Activated CD4-positive, alpha-beta memory T cell treated with anti-CD3 and anti-CD28 coated beads, Interleukin-2, amount 10 ng/mL, durations not matched to agents 7 days and 5 days (primary cell): ENCODE measurements at regions not wholly inside any gene's neighbourhood (a gene's known extent, or its start where the extent isn't known, plus 50 kb on each side); places are given as distances from the start of the nearest gene placed in this dataset.
"Not testable (repeated sequence)": the region's sequence is repeated elsewhere in the genome, so short reads cannot be mapped to it uniquely, and the experiment has no call there.

ENCODE experiments used
- CTCF ChIA-PET: fragments of 350-600 bp; sonication (Branson Sonifier 250); formaldehyde crosslinking; loops from one replicate; lab custom pipeline; 2021; ENCODE audit warnings: antibody characterized with exemption, inconsistent platforms; lab: Charles Lee
- POLR2A ChIA-PET: fragments of 350-600 bp; sonication (Branson Sonifier 250); formaldehyde crosslinking; loops from one replicate; lab custom pipeline; 2021; ENCODE audit warnings: antibody characterized with exemption; lab: Charles Lee
- DNase-seq: peaks from one replicate; pipeline ENCODE4 v3.0.0-alpha.2; 2020
- H3K27ac Mint-ChIP-seq: one replicate; pipeline ENCODE4 v1.8.0; 2021; ENCODE audit warnings: mild to moderate bottlenecking, mixed read lengths
- H3K27me3 Mint-ChIP-seq: one replicate; pipeline ENCODE4 v1.8.0; 2021; ENCODE audit warnings: mixed read lengths
- H3K36me3 Mint-ChIP-seq: one replicate; pipeline ENCODE4 v1.8.0; 2021; ENCODE audit warnings: low read depth, mixed read lengths
- H3K4me1 Mint-ChIP-seq: one replicate; pipeline ENCODE4 v1.8.0; 2021; ENCODE audit warnings: mixed read lengths
- H3K4me3 Mint-ChIP-seq: one replicate; pipeline ENCODE4 v1.8.0; 2021; ENCODE audit warnings: mild to moderate bottlenecking, mixed read lengths
- H3K9me3 Mint-ChIP-seq: one replicate; pipeline ENCODE4 v1.8.0; 2021; ENCODE audit warnings: mixed read lengths

DNA sequence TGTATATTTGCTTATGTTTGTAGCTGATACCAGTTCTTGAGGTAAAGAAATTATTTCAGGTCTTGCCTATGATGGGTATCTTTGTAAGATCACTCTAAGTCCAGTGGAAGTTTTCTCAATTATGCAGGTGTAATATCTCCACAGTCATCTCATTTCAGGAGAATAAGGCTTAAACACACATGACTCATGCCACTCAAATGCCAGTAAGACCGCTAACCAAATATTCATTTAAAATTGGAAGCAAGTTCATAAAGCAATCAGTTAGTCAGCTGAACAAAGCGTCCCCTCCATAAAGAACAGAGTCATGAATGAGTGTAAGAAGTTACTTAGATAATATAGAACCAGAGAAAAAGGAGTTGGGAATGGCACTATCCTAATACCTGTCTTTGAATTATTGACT is 248.7 kb downstream of the LURAP1L start:
- POLR2A ChIA-PET = no interaction called here

DNA sequence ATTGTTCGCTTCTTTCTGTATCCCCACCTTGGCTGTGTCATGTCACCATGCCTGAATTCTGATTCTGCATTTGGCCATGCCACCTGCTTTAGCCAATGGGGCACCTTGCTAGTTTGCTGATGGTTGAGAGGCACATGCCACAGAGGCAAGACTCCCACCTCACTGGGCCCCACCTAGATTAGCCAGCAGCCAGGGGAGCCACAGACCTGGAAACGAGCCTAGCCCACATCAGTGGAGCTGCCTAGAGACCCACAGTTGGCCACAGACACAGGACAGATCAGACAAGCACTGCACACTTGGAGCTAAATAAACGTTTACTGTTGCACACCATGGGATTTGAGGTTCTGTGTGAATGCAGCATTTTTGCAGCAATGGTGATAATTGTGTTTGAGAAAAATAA is 252.1 kb downstream of the LURAP1L start:
- no peaks in the 10 kb centered on the region for H3K36me3 Mint-ChIP-seq
- H3K27me3 Mint-ChIP-seq = no peaks in the 10 kb centered on the region
- peaks cover 14% of the 10 kb centered on the region for H3K9me3 Mint-ChIP-seq
- H3K4me1 Mint-ChIP-seq = no peaks in the 10 kb centered on the region
- CTCF ChIA-PET = no interaction called here
- POLR2A ChIA-PET = no interaction called here
- H3K4me3 Mint-ChIP-seq = no peak overlapping the region
- H3K27ac Mint-ChIP-seq = no peak overlapping the region
- no peak for DNase-seq

More for the DNA sequence above, 248.7 kb downstream of the LURAP1L start:
- DNase-seq = no peak
- Mint-ChIP-seq H3K27me3 (no peaks in the 10 kb centered on the region), H3K27ac (no peak overlapping the region), H3K9me3 (peaks cover 17% of the 10 kb centered on the region), H3K4me1 (no peaks in the 10 kb centered on the region), H3K4me3 (no peak overlapping the region), H3K36me3 (no peaks in the 10 kb centered on the region)
- CTCF ChIA-PET = no interaction called here

DNA sequence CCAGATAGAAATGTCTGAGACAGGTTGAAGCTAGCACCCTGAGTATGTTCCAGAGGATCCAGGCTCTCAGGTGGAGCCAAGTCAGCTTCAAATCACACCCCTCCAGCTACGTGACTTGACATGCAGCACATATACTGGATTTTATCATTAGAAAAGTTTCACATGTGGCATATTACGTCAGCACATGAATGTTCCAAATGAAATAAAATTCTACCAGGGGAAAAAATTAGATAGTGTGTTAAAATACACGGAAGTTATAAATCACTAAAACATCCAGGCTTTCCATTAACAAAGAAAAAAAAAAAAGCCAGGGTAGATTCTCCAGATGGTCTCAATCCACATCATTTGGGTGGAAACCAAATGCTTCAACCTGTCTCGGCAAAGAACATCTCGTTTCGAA is 251.6 kb downstream of the MPDZ start:
- Mint-ChIP-seq H3K4me1 (no peaks in the 10 kb centered on the region), H3K36me3 (no peaks in the 10 kb centered on the region), H3K4me3 (no peak overlapping the region), H3K9me3 (peaks cover 14% of the 10 kb centered on the region), H3K27ac (no peak overlapping the region), H3K27me3 (no peaks in the 10 kb centered on the region)
- ChIA-PET CTCF (no interaction called here), POLR2A (no interaction called here)
- DNase-seq = no peak

DNA sequence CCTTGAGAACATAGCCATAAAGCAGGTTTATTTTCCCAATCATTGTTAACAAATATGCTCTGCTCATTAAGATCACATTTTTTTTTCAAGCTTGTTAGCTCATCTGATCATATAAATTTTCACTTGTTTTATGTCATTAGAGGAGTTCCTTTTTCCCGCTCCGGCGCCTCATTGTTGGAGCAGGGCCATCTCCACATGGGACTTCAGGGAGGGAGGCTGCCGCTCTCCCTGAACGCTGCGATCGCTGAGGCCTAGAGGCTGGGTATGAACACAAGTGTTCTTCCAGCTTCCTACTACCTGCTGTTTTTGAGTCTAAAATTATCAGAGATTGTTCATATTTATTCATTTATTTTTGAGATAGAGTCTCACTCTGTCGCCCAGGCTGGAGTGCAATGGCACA is 246.9 kb downstream of the MPDZ start:
- H3K36me3 Mint-ChIP-seq = no peaks in the 10 kb centered on the region
- DNase-seq = no peak
- CTCF ChIA-PET = no interaction called here
- H3K27me3 Mint-ChIP-seq = no peaks in the 10 kb centered on the region
- no peak overlapping the region for H3K4me3 Mint-ChIP-seq
- POLR2A ChIA-PET = no interaction called here
- H3K4me1 Mint-ChIP-seq = no peaks in the 10 kb centered on the region
- H3K27ac Mint-ChIP-seq = no peak overlapping the region
- H3K9me3 Mint-ChIP-seq = peaks cover 4% of the 10 kb centered on the region

- Mint-ChIP-seq H3K9me3 (peaks cover 2% of the 10 kb centered on the region), H3K27ac (no peak overlapping the region), H3K27me3 (no peaks in the 10 kb centered on the region), H3K4me3 (no peak overlapping the region), H3K36me3 (no peaks in the 10 kb centered on the region), H3K4me1 (no peaks in the 10 kb centered on the region)
- CTCF ChIA-PET = no interaction called here
- POLR2A ChIA-PET = no interaction called here
- no peak for DNase-seq
These were observed 245.4 kb downstream of the MPDZ start for GRCh38 chr9:13033959-13034693.

GRCh38 chr9:13034694-13035002 is 244.8 kb downstream of the MPDZ start:
- no peak overlapping the region for H3K27ac Mint-ChIP-seq
- H3K9me3 Mint-ChIP-seq = peaks cover 2% of the 10 kb centered on the region
- no peak for DNase-seq
- ChIA-PET POLR2A (no interaction called here), CTCF (no interaction called here)
- H3K4me3 Mint-ChIP-seq = no peak overlapping the region
- no peaks in the 10 kb centered on the region for H3K4me1 Mint-ChIP-seq
- no peaks in the 10 kb centered on the region for H3K36me3 Mint-ChIP-seq
- no peaks in the 10 kb centered on the region for H3K27me3 Mint-ChIP-seq

DNA sequence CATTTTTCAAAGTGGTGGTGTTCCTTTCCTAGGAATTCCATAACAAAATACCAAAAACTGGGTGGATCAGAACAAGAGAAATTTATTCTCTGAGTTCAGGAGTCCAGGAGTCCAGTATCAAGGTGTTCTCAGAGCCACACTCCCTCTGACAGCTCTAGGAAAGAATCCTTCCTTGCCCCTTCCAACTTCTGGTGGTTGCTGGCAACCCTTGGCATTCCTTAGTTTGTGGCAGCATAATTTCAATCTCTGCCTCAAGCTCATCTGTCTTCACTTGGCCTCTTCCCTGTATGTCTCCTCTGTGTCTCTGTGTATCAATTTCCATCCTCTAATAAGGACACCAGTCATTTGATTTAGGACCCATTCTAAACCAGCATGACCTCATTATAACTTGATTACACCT is 243.7 kb downstream of the MPDZ start:
- Mint-ChIP-seq H3K4me1 (no peaks in the 10 kb centered on the region), H3K27ac (no peak overlapping the region), H3K27me3 (no peaks in the 10 kb centered on the region), H3K36me3 (no peaks in the 10 kb centered on the region), H3K4me3 (no peak overlapping the region), H3K9me3 (peaks cover 2% of the 10 kb centered on the region)
- CTCF ChIA-PET = no interaction called here
- DNase-seq = no peak
- POLR2A ChIA-PET = no interaction called here

- H3K27me3 Mint-ChIP-seq, CTCF ChIA-PET, H3K4me3 Mint-ChIP-seq, H3K36me3 Mint-ChIP-seq, DNase-seq, POLR2A ChIA-PET, H3K27ac Mint-ChIP-seq, H3K4me1 Mint-ChIP-seq, H3K9me3 Mint-ChIP-seq: not testable (repeated sequence)
These were observed 241.7 kb downstream of the MPDZ start for GRCh38 chr9:13037808-13038207.

GRCh38 chr9:13047827-13048587 is 231.5 kb downstream of the MPDZ start:
- H3K9me3 Mint-ChIP-seq = peaks cover 18% of the 10 kb centered on the region
- no peak overlapping the region for H3K4me3 Mint-ChIP-seq
- no peaks in the 10 kb centered on the region for H3K36me3 Mint-ChIP-seq
- H3K27ac Mint-ChIP-seq = no peak overlapping the region
- H3K4me1 Mint-ChIP-seq = no peaks in the 10 kb centered on the region
- ChIA-PET POLR2A (no interaction called here), CTCF (no interaction called here)
- H3K27me3 Mint-ChIP-seq = no peaks in the 10 kb centered on the region
- no peak for DNase-seq

- POLR2A ChIA-PET = no interaction called here
- no peaks in the 10 kb centered on the region for H3K4me1 Mint-ChIP-seq
- no peak overlapping the region for H3K27ac Mint-ChIP-seq
- H3K4me3 Mint-ChIP-seq = no peak overlapping the region
- CTCF ChIA-PET = no interaction called here
- H3K9me3 Mint-ChIP-seq = peaks cover 23% of the 10 kb centered on the region
- DNase-seq = no peak
- H3K36me3 Mint-ChIP-seq = no peaks in the 10 kb centered on the region
- no peaks in the 10 kb centered on the region for H3K27me3 Mint-ChIP-seq
These were observed 230.3 kb downstream of the MPDZ start for GRCh38 chr9:13049223-13049622.

- Mint-ChIP-seq H3K27ac (no peak overlapping the region), H3K27me3 (no peaks in the 10 kb centered on the region), H3K4me3 (no peak overlapping the region), H3K9me3 (peaks cover 13% of the 10 kb centered on the region), H3K36me3 (no peaks in the 10 kb centered on the region), H3K4me1 (no peaks in the 10 kb centered on the region)
- CTCF ChIA-PET = no interaction called here
- no peak for DNase-seq
- POLR2A ChIA-PET = no interaction called here
These were observed 226.0 kb downstream of the MPDZ start for GRCh38 chr9:13053504-13053903.

DNA sequence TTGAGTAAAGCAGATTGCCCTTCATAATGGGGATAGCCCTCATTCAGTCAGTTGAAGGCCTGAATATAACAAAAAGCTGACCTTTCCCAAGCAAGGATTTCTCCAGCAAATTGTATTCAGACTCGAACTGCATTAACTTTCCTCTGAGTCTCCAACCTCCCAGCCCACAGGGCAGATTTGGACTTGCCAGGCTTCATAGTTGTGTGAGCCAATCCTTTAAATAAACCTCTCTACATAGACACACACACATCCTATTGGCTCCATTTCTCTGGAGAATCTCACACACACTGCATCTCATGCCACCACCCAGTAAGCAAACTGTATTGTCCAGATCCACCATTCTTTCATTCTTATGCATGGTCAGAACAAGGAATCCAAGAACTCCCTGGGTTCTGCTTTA is 225.1 kb downstream of the MPDZ start:
- ChIA-PET CTCF (no interaction called here), POLR2A (no interaction called here)
- H3K9me3 Mint-ChIP-seq = peaks cover 16% of the 10 kb centered on the region
- H3K36me3 Mint-ChIP-seq = no peaks in the 10 kb centered on the region
- DNase-seq = no peak
- H3K4me1 Mint-ChIP-seq = no peaks in the 10 kb centered on the region
- no peaks in the 10 kb centered on the region for H3K27me3 Mint-ChIP-seq
- no peak overlapping the region for H3K4me3 Mint-ChIP-seq
- H3K27ac Mint-ChIP-seq = no peak overlapping the region
